ENCODE measurements at regions not wholly inside any gene's neighbourhood (a gene's known extent, or its start where the extent isn't known, plus 50 kb on each side); places are given as distances from the start of the nearest gene placed in this dataset.

DNA sequence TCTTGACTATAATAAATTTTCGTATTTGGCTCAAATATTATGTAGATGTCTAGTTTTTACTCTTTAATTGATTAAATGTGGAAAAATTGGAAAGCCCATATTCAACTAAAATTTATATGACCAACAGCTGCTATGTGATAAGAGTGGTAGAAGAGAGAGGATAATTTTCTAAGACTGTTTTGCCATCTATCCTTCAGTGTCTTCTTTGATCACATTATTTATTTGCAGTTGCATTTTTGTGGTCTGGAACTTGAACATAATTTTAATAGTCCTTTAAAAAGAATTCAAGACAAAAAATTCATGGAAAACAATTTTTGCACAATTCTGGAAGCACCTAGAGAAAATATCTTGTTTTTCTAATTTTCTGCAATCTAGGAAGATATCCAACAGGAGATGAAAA, 213.3 kb upstream of the THBS1 start:
- H3K4me3 ChIP-seq (ENCODE audit: low read depth, low read length), result no peak overlapping the region
- H3K27me3 ChIP-seq (ENCODE audit: control insufficient read depth, insufficient read depth, low read length), result no peaks in the 10 kb centered on the region
- no peak for DNase-seq (ENCODE audit: low read depth)
- TF ChIP-seq, protein P1, sequence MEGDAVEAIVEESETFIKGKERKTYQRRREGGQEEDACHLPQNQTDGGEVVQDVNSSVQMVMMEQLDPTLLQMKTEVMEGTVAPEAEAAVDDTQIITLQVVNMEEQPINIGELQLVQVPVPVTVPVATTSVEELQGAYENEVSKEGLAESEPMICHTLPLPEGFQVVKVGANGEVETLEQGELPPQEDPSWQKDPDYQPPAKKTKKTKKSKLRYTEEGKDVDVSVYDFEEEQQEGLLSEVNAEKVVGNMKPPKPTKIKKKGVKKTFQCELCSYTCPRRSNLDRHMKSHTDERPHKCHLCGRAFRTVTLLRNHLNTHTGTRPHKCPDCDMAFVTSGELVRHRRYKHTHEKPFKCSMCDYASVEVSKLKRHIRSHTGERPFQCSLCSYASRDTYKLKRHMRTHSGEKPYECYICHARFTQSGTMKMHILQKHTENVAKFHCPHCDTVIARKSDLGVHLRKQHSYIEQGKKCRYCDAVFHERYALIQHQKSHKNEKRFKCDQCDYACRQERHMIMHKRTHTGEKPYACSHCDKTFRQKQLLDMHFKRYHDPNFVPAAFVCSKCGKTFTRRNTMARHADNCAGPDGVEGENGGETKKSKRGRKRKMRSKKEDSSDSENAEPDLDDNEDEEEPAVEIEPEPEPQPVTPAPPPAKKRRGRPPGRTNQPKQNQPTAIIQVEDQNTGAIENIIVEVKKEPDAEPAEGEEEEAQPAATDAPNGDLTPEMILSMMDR (IDR thresholded peaks at IDR 0.05; ENCODE audit: insufficient read depth, low read length, poor library complexity, severe bottlenecking), result no peak
- no peaks in the 10 kb centered on the region for H3K36me3 ChIP-seq (ENCODE audit: control insufficient read depth, insufficient read depth, low read length)

DNA sequence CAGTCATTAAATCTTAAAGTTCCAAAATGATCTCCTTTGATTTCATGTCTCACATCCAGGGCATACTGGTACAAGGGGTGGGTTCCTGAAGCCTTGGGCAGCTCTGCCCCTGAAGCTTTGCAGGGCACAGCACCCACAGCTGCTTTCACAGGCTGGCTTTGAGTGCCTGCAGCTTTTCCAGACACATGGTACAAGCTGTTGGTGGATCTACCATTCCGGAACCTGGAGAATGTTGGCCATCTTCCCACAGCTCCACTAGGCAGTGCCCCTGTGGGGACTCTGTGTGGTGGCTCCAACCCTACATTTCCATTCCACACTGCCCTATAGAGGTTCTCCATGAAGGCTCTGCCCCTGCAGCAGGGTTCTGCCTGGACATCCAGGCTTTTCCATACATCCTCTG, 211.1 kb upstream of the THBS1 start:
- H3K27me3 ChIP-seq (ENCODE audit: control insufficient read depth, insufficient read depth, low read length), result no peaks in the 10 kb centered on the region
- DNase-seq (ENCODE audit: low read depth), result no peak
- H3K36me3 ChIP-seq (ENCODE audit: control insufficient read depth, insufficient read depth, low read length), result no peaks in the 10 kb centered on the region
- TF ChIP-seq, protein P1 (IDR thresholded peaks at IDR 0.05; ENCODE audit: insufficient read depth, low read length, poor library complexity, severe bottlenecking), result no peak
- H3K4me3 ChIP-seq (ENCODE audit: low read depth, low read length), result no peak overlapping the region

DNA sequence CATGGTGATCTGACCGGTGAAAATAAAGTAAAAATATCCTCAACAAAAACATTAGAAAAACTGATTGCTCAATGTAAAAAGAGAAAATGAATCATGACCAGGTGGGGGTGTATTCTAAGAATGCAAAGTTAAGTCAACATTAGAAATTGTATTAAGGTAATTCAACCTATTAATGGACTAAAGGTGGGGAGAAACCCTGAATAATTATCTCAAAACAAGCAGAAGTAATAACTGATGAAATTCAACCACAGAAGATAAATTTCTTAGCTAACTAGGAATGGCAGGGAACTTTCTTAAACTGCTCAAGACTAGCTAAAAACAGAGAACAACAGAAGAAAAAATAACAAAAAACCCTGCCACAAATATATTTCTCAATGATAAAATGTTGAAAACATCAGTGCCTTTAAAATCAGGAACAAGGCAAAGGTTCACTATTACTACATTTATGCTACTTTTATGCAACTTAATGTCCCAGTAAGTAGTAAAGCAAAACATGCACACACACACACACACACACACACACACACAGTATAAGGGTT, 204.4 kb upstream of the THBS1 start:
- H3K27me3 ChIP-seq (ENCODE audit: control insufficient read depth, insufficient read depth, low read length), result no peaks in the 10 kb centered on the region
- no peaks in the 10 kb centered on the region for H3K36me3 ChIP-seq (ENCODE audit: control insufficient read depth, insufficient read depth, low read length)
- TF ChIP-seq, protein P1 (IDR thresholded peaks at IDR 0.05; ENCODE audit: insufficient read depth, low read length, poor library complexity, severe bottlenecking), result no peak
- DNase-seq (ENCODE audit: low read depth), result no peak
- no peak overlapping the region for H3K4me3 ChIP-seq (ENCODE audit: low read depth, low read length)

DNA sequence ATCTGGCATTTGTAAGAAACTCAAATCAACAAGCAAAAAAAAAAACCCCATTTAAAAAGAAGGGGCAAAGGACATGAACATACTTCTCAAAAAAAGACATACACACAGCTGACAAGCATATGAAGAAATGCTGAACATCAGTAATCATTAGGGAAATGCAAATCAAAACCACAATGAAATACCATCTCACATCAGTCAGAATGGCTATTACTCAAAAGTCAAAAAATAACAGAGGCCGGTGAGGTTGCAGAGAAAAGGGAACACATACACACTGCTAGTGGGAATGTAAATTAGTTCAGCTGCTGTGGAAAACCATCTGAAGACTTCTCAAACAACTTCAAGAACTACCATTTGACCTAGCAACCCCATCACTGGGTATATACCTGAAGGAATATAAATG, 199.4 kb upstream of the THBS1 start:
- DNase-seq (ENCODE audit: low read depth), result no peak
- Histone ChIP-seq H3K36me3 (ENCODE audit: control insufficient read depth, insufficient read depth, low read length) (no peaks in the 10 kb centered on the region), H3K4me3 (ENCODE audit: low read depth, low read length) (no peak overlapping the region), H3K27me3 (ENCODE audit: control insufficient read depth, insufficient read depth, low read length) (no peaks in the 10 kb centered on the region)
- TF ChIP-seq, protein P1 (IDR thresholded peaks at IDR 0.05; ENCODE audit: insufficient read depth, low read length, poor library complexity, severe bottlenecking), result no peak

DNA sequence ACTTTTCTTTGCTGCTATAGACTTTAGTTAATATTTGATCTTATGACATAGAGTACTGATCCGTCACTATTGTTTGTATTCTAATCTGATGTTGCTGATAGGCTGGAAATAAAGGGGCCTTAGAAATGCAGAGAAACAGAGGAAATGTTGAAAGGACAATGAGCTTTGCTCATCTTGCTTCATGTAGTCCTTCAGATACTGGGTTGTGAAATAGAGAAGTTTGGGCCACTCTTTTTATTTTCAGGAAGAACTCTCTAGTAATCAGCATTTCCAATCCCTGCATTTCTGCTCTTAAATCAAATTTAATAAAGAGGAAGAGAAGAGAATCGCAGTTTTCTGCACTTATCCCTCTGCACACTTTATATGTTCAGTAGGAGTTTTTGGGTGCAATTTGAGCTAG, 192.8 kb upstream of the THBS1 start:
- no peaks in the 10 kb centered on the region for H3K36me3 ChIP-seq (ENCODE audit: control insufficient read depth, insufficient read depth, low read length)
- no peaks in the 10 kb centered on the region for H3K27me3 ChIP-seq (ENCODE audit: control insufficient read depth, insufficient read depth, low read length)
- H3K4me3 ChIP-seq (ENCODE audit: low read depth, low read length), result no peak overlapping the region
- TF ChIP-seq, protein P1 (IDR thresholded peaks at IDR 0.05; ENCODE audit: insufficient read depth, low read length, poor library complexity, severe bottlenecking), result no peak
- DNase-seq (ENCODE audit: low read depth), result no peak

DNA sequence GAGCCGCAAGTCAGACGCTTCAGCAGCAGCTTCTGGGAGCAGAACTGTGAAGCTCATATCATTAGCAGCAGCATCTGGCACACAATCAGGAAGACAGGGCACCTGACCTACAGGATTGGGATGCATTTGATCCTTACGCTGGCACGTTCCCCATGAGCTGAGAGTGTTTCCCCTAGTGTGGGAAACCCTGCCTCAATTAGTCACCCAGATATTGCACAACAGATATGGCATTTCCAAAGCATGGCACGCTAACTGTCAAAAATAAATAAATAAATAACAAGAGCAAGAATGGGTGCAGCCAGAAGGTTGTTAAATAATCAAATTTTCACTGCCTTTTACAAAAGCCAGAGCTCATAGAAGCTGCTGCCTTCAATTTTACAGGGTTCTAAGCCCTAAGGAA, 189.6 kb upstream of the THBS1 start:
- Histone ChIP-seq H3K27me3 (ENCODE audit: control insufficient read depth, insufficient read depth, low read length) (no peaks in the 10 kb centered on the region), H3K4me3 (ENCODE audit: low read depth, low read length) (no peak overlapping the region), H3K36me3 (ENCODE audit: control insufficient read depth, insufficient read depth, low read length) (no peaks in the 10 kb centered on the region)
- DNase-seq (ENCODE audit: low read depth), result no peak
- TF ChIP-seq, protein P1 (IDR thresholded peaks at IDR 0.05; ENCODE audit: insufficient read depth, low read length, poor library complexity, severe bottlenecking), result no peak

All from kidney epithelial cell (primary cell).